ENCODE measurements at regions not wholly inside any gene's neighbourhood (a gene's known extent, or its start where the extent isn't known, plus 50 kb on each side); places are given as distances from the start of the nearest gene placed in this dataset.

- FAIRE-seq = peak; percentile 67
Measured at GRCh38 chrX:97691901-97692455, 808.3 kb downstream of the RPA4 start.

More at GRCh38 chrX:97691901-97692455, 808.3 kb downstream of the RPA4 start:
- peak overlapping the region; percentile 16 for H3K9ac ChIP-seq (replicated peaks; ENCODE audit: extremely low read depth, insufficient read depth, low read length)
- peaks cover 9% of the 10 kb centered on the region for H3K4me1 ChIP-seq (ENCODE audit: control insufficient read depth, extremely low read depth, insufficient read depth, low read length)
- no peaks in the 10 kb centered on the region for H3K9me1 ChIP-seq (replicated peaks; ENCODE audit: control insufficient read depth, extremely low read depth, insufficient read depth, low read length)
- H3K27me3 ChIP-seq (ENCODE audit: control insufficient read depth in 2 of 2, insufficient read depth in 2 of 2, low read length in 2 of 2) = no peaks in the 10 kb centered on the region
- H3K9me3 ChIP-seq (replicated peaks; ENCODE audit: control insufficient read depth, insufficient read depth, low read length) = no peaks in the 10 kb centered on the region
- ChIA-PET CTCF (no interaction called here), POLR2A (no interaction called here)
- H2AFZ ChIP-seq (ENCODE audit: low read depth, low read length) = no peak overlapping the region
- TF ChIP-seq GATA2 (IDR thresholded peaks at IDR 0.05; ENCODE audit: insufficient read depth, insufficient read length, low read depth, low read length) = no peak
- TF ChIP-seq MAX (IDR thresholded peaks at IDR 0.05; ENCODE audit: insufficient read depth, insufficient read length) = no peak
- TF ChIP-seq POLR2AphosphoS5 (IDR thresholded peaks at IDR 0.05; ENCODE audit: insufficient read depth, low read depth, low read length) = no peak
- no peak for TF ChIP-seq JUN (IDR thresholded peaks at IDR 0.05; ENCODE audit: borderline replicate concordance, insufficient read depth, insufficient read length, low read depth)
- no peak for TF ChIP-seq EZH2 (IDR thresholded peaks at IDR 0.05; ENCODE audit: borderline replicate concordance, low read depth, low read length, severe bottlenecking)
- no peak for TF ChIP-seq CTCF (IDR thresholded peaks at IDR 0.05; ENCODE audit: extremely low read depth in 1 of 2, insufficient read depth in 1 of 2, low read depth in 1 of 2, low read length in 2 of 2)
- no peak for TF ChIP-seq MYC (IDR thresholded peaks at IDR 0.05; ENCODE audit: low read depth, low read length)
- TF ChIP-seq POLR2A (IDR thresholded peaks at IDR 0.05; ENCODE audit: low read depth, low read length) = no peak
- no peak for TF ChIP-seq FOS (IDR thresholded peaks at IDR 0.05; ENCODE audit: borderline replicate concordance, insufficient read depth, low read length)
- intact Hi-C loops (cut with micrococcal nuclease) (no loop called here), dilution Hi-C loops (cut with MboI; ENCODE audit: extremely low pct_ligation_motif_present, low sequenced_read_pairs) (no loop called here)
- H3K4me3 ChIP-seq (replicated peaks in 1 of 3; ENCODE audit: insufficient read depth in 1 of 3, low read depth in 1 of 3, low read length in 3 of 3) = no peak overlapping the region
- DNase-seq (ENCODE audit: low read depth, low spot score) = peak; percentile 50
- no TSS peak for BruUV-seq (replicated peaks)
- peak overlapping the region; percentile 51 for H3K4me2 ChIP-seq (ENCODE audit: insufficient read depth, low read length)
- no peaks in the 10 kb centered on the region for H3K36me3 ChIP-seq (ENCODE audit: control insufficient read depth in 2 of 2, extremely low read depth in 1 of 2, insufficient read depth in 2 of 2, low read length in 2 of 2)
- peak overlapping the region; percentile 18 for H3K27ac ChIP-seq (ENCODE audit: insufficient read depth, low read depth, low read length)
- no peaks in the 10 kb centered on the region for H4K20me1 ChIP-seq (replicated peaks; ENCODE audit: control insufficient read depth, extremely low read depth, insufficient read depth, low read length)
- H3K79me2 ChIP-seq (ENCODE audit: control insufficient read depth, insufficient read depth, low read length) = no peaks in the 10 kb centered on the region
